IMR-90 (cell line): ENCODE measurements at regions not wholly inside any gene's neighbourhood (a gene's known extent, or its start where the extent isn't known, plus 50 kb on each side); places are given as distances from the start of the nearest gene placed in this dataset.
"Not testable (repeated sequence)": the region's sequence is repeated elsewhere in the genome, so short reads cannot be mapped to it uniquely, and the experiment has no call there.

Experiments used
- ATAC-seq: fragments of 200-7000 bp; cut with Tn5 transposase; 2 replicates; pipeline ENCODE4 v1.9.1; 2020; ENCODE audit warnings: low read depth, mild to moderate bottlenecking, moderate library complexity
- BruUV-seq: library from RNA; stranded (reverse); fragments of 400-500 nt; replicated peaks from 2 replicates; lab custom pipeline; 2021; lab: Mats Ljungman, UMichigan
- CTCF ChIA-PET: fragments of 300-600 bp; formaldehyde crosslinking; extraction: SDS; loops from one replicate; lab custom pipeline; 2021; ENCODE audit warnings: antibody characterized with exemption; lab: Yijun Ruan, JAX
- POLR2A ChIA-PET: fragments of 300-600 bp; sonication (Branson Sonifier 250); formaldehyde crosslinking; loops from one replicate; lab custom pipeline; 2022; ENCODE audit warnings: antibody characterized with exemption; ENCODE audit not compliant: unreplicated experiment; lab: Charles Lee
- DNase-seq: peaks from one replicate; pipeline ENCODE4 v3.0.0; 2013
- H2AFZ ChIP-seq: replicated peaks from 2 replicates; pipeline ENCODE3; 2013; ENCODE audit warnings: low read length, mild to moderate bottlenecking; ENCODE audit not compliant: poor library complexity
- H2AK5ac ChIP-seq: 2 replicates; pipeline ENCODE4 v1.6.1; 2013; ENCODE audit warnings: low read depth, low read length, inconsistent platforms
- H2AK9ac ChIP-seq: replicated peaks from 2 replicates; pipeline ENCODE3; 2013; ENCODE audit warnings: mild to moderate bottlenecking, low read depth, low read length, moderate library complexity; ENCODE audit not compliant: poor library complexity
- H2BK120ac ChIP-seq: 2 replicates; pipeline ENCODE4 v1.6.1; 2013; ENCODE audit warnings: low read depth, low read length, inconsistent platforms
- H2BK15ac ChIP-seq: 3 replicates; pipeline ENCODE4 v1.6.1; 2013; ENCODE audit warnings: low read depth, low read length, inconsistent platforms
- H2BK20ac ChIP-seq: 2 replicates; pipeline ENCODE4 v1.6.1; 2013; ENCODE audit warnings: low read depth, mild to moderate bottlenecking, inconsistent platforms, low read length, moderate library complexity
- H2BK5ac ChIP-seq: 2 replicates; pipeline ENCODE4 v1.6.1; 2013; ENCODE audit warnings: mild to moderate bottlenecking, low read depth, low read length, inconsistent platforms; ENCODE audit not compliant: poor library complexity, severe bottlenecking
- H3K14ac ChIP-seq: replicated peaks from 2 replicates; pipeline ENCODE4 v1.6.1; 2013; ENCODE audit warnings: low read depth, low read length, inconsistent platforms
- H3K18ac ChIP-seq: 2 replicates; pipeline ENCODE4 v1.6.1; 2013; ENCODE audit warnings: low read depth, low read length, control low read depth
- H3K23ac ChIP-seq: 2 replicates; pipeline ENCODE4 v1.6.1; 2013; ENCODE audit warnings: low read depth, low read length, inconsistent platforms
- H3K27ac ChIP-seq: 2 replicates; pipeline ENCODE4 v1.5.1; 2013; ENCODE audit warnings: mild to moderate bottlenecking, control low read depth, low read length; ENCODE audit not compliant: insufficient read depth
- H3K27me3 ChIP-seq: 2 replicates; pipeline ENCODE4 v1.6.1; 2013; ENCODE audit warnings: low read length; ENCODE audit not compliant: control insufficient read depth, insufficient read depth
- H3K36me3 ChIP-seq: 2 replicates; pipeline ENCODE4 v1.6.1; 2013; ENCODE audit warnings: low read length, mixed read lengths; ENCODE audit not compliant: control insufficient read depth, insufficient read depth
- H3K4ac ChIP-seq: 2 replicates; pipeline ENCODE4 v1.6.1; 2013; ENCODE audit warnings: low read depth, low read length, inconsistent platforms
- H3K4me1 ChIP-seq: 2 replicates; pipeline ENCODE4 v1.6.1; 2013; ENCODE audit warnings: low read length, mixed read lengths; ENCODE audit not compliant: control insufficient read depth, insufficient read depth
- H3K4me2 ChIP-seq: 2 replicates; pipeline ENCODE4 v1.6.1; 2013; ENCODE audit warnings: low read depth, mild to moderate bottlenecking, control low read depth, low read length, moderate library complexity
- H3K4me3 ChIP-seq: 2 replicates; pipeline ENCODE4 v1.5.1; 2013; ENCODE audit warnings: low read depth, mild to moderate bottlenecking, control low read depth, low read length, moderate library complexity; ENCODE audit not compliant: insufficient read depth
- H3K56ac ChIP-seq: 2 replicates; pipeline ENCODE4 v1.6.1; 2013; ENCODE audit warnings: low read length, inconsistent platforms; ENCODE audit not compliant: insufficient read depth; ENCODE audit errors: extremely low read depth
- H3K79me1 ChIP-seq, 2 experiments: 2 replicates each; pipeline ENCODE4 v1.6.1; 2013; ENCODE audit warnings: low read length in 2 of 2, inconsistent platforms in 1 of 2, low read depth in 1 of 2
- H3K9ac ChIP-seq: 2 replicates; pipeline ENCODE4 v1.6.1; 2013; ENCODE audit warnings: low read depth, low read length, control low read depth
- H3K9me1 ChIP-seq: 2 replicates; pipeline ENCODE4 v1.6.1; 2013; ENCODE audit warnings: low read length, inconsistent platforms; ENCODE audit not compliant: insufficient read depth
- H3K9me3 ChIP-seq: 2 replicates; pipeline ENCODE4 v1.6.1; 2013; ENCODE audit warnings: low read length; ENCODE audit not compliant: control insufficient read depth, insufficient read depth
- H4K20me1 ChIP-seq: 2 replicates; pipeline ENCODE4 v1.6.1; 2013; ENCODE audit warnings: low read length, inconsistent platforms; ENCODE audit not compliant: insufficient read depth
- H4K5ac ChIP-seq: 2 replicates; pipeline ENCODE4 v1.6.1; 2013; ENCODE audit warnings: mild to moderate bottlenecking, low read depth, low read length, control low read depth
- H4K8ac ChIP-seq, 2 experiments: 2 replicates each; pipeline ENCODE4 v1.6.1; 2013; ENCODE audit warnings: low read depth in 2 of 2, low read length in 2 of 2, control low read depth in 1 of 2, inconsistent platforms in 1 of 2
- H4K91ac ChIP-seq: 2 replicates; pipeline ENCODE4 v1.6.1; 2013; ENCODE audit warnings: low read depth, low read length, inconsistent platforms; ENCODE audit not compliant: insufficient read depth
- WGBS, 2 experiments: methylation state at CpG; one replicate each; pipeline versions ENCODE4 v1.1.5 to v1.1.7; 2013; ENCODE audit warnings: missing lambda C conversion rate in 2 of 2; ENCODE audit not compliant: insufficient read length in 1 of 2; ENCODE audit errors: extremely low coverage in 2 of 2; 5-methylcytosine and 5-hydroxymethylcytosine counted together
- dilution Hi-C: fragments of 300-500 bp; cut with HindIII; formaldehyde crosslinking; loops from one replicate; pipeline ENCODE4 v1.14.3; 2018; ENCODE audit warnings: low sequenced_read_pairs; ENCODE audit not compliant: unreplicated experiment
- in situ Hi-C: fragments of 300-500 bp; cut with MboI; formaldehyde crosslinking; loops from 3 replicates; pipeline ENCODE4 v1.14.3; 2019; ENCODE audit warnings: low sequenced_read_pairs, inconsistent platforms, mixed read lengths
- intact Hi-C: fragments of 100-400 bp; cut with micrococcal nuclease; formaldehyde crosslinking; loops from 2 replicates; pipeline ENCODE4 v1.10.0; 2022

DNA sequence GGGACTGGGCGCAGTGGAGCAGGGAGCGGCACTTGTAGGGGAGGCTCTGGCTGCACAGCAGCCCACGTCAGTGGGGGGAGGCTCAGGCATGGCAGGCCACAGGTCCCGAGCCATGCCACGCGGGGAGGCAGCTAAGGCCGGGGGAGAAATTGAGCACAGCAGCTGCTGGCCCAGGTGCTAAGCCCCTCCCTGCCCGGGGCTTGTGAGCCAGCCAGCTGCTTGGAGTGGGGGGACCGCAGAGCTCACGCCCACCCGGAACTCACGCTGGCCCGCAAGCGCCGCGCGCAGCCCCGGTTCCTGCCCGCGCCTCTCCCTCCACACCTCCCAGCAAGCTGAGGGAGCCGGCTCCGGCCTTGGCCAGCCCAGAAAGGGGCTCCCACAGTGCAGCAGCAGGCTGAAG is 193.5 kb upstream of the DNAJC19 start:
- H3K4me3 ChIP-seq, H3K9ac ChIP-seq, H2AK9ac ChIP-seq, BruUV-seq, H4K91ac ChIP-seq, dilution Hi-C loops, H3K23ac ChIP-seq, POLR2A ChIA-PET, H2AFZ ChIP-seq, H2BK120ac ChIP-seq, H3K9me1 ChIP-seq, DNase-seq, ATAC-seq, H4K5ac ChIP-seq, H2BK5ac ChIP-seq, H3K4ac ChIP-seq, in situ Hi-C loops, H3K56ac ChIP-seq, H3K14ac ChIP-seq, H4K20me1 ChIP-seq, H3K27me3 ChIP-seq, H3K4me2 ChIP-seq, intact Hi-C loops, H3K79me1 ChIP-seq, H3K27ac ChIP-seq, H2BK20ac ChIP-seq, CTCF ChIA-PET, H3K36me3 ChIP-seq, H3K4me1 ChIP-seq, H3K18ac ChIP-seq, H2BK15ac ChIP-seq, H2AK5ac ChIP-seq, H4K8ac ChIP-seq: not testable (repeated sequence)
- H3K9me3 ChIP-seq = peaks cover 12% of the 10 kb centered on the region
- WGBS, 2 experiments = 65% methylated on average over 5 of the region's 22 CpGs; no CpG with 5 or more reads in 1 of the 2 experiments
